ENCODE measurements at regions not wholly inside any gene's neighbourhood (a gene's known extent, or its start where the extent isn't known, plus 50 kb on each side); places are given as distances from the start of the nearest gene placed in this dataset.

DNA sequence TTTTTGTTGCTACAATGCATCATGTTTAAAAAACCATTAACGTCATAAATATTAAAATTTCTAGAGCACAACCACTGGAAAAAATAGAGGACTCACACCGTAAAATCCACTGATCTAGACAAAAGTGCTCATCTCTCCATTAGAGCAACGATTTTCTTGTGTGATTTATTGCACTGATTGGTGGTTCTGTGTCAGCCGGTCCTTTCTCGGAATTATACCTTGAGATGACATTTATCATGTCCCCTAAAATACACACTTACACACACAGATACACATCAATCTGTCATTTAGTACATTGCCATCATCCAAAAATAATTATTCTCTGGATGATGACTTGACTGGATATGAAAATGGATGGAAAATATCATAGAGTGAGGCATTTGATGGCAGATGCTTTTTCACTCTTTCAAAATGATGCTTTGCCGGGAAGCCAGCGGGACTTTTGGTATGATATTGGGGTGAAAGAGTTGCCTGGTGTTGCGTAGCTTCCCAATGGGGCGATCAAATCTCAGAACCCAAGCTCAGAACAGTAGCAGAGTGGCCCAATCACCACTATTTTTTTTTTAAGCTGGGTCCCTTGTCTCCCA lies 226.6 kb downstream of the GAS1 start:
- TF ChIP-seq POLR2A (IDR thresholded peaks at IDR 0.05) (no peak), CTCF (IDR thresholded peaks at IDR 0.05) (no peak)
